T47D (cell line): ENCODE measurements at regions not wholly inside any gene's neighbourhood (a gene's known extent, or its start where the extent isn't known, plus 50 kb on each side); places are given as distances from the start of the nearest gene placed in this dataset.

Experiments used
- DNase-seq, 2 experiments: peaks; one replicate each; pipeline versions ENCODE4 v3.0.0 to v3.0.0-alpha.2; 2011 to 2012; ENCODE audit warnings: low read depth in 1 of 2, low spot score in 1 of 2
- JUND ChIP-seq: IDR thresholded peaks from 2 replicates; pipeline ENCODE4 v1.6.1; 2012; ENCODE audit warnings: low read depth
- in situ Hi-C: cut with HindIII; loops from 2 replicates; pipeline ENCODE4 v1.10.0; 2016; ENCODE audit warnings: low sequenced_read_pairs, low pct_unique_long_range_greater_than_20kb

DNA sequence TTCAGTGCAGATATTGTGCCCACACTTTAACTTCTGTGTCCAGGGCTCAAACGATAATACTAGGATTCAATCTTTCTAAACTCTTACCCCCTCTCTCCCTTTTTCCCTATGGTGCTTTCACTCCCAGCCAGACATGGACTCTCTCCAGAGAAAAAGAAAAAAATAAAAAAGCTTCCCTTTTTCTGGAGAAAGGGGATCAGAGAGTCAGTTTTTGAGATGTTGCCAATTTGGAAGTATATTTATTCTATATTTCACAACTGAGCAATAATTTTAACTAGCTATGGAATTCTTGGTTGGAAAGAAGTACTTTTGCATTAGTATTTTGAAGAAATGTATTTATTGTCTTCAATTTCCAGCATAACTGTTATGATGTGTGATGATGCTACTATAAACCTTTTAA, 72.2 kb upstream of the ZFP64 start:
- in situ Hi-C loops: no loop called here
- DNase-seq: no peak
- no peak for TF ChIP-seq JUND

DNA sequence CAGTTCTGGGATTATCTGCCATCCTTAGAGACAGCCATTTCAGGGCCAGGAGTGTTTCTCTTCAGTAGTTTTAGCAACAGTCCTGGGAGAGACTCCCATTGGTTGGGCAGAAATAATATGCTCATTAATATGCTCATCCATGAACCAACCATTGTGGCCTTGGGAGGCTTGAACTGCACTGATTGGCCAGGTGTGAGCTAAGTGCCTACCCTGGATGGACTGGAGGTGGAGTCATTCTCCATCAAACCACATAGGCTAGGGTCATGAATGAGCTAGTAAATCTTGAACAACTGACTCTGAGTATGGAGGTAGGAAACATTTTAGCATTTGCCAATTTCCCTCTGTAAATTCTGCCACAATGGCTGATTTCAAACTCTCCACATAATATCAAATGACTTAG, 70.2 kb upstream of the ZFP64 start:
- in situ Hi-C loops: no loop called here
- no peak for DNase-seq
- TF ChIP-seq JUND: no peak

DNA sequence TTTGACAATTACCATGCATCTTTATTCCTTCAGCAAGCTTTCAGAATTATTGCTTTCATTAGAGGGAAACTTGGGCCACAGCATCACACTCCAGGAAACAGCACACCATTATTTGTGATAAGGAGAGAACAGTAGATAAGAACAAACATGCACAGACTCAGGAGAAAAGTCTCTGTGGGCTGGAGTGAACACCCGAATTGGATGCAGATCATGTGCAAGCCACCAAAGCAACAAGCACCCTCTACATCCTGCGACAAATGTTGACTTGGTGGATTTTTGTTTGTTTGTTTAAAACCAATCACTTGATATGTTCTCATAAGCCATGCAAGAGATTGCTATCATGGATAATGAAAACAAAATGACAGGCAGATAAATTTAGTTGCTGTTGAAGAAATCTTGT, 67.7 kb upstream of the ZFP64 start:
- in situ Hi-C loops: no loop called here
- DNase-seq: no peak
- no peak for TF ChIP-seq JUND

DNA sequence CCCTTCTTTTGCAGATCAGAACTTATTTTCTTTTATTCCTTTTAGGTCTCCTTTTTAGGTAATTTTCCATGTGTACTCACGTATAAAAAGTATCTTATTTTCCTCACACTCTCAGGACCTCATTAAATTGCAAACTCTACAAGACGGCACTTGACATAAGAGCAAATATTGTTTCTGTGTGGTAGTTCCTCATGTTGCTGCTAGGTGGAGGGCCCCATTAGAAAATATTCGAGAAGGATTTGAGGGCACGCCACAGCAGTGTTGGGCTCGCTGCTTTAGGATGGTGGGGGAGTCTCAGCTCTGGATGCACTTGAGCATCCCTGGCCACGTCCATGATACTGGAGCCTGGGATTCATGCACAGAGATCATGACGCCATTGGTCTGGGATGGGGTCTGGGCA, 64.9 kb upstream of the ZFP64 start:
- in situ Hi-C loops: no loop called here
- no peak for DNase-seq
- TF ChIP-seq JUND: no peak

DNA sequence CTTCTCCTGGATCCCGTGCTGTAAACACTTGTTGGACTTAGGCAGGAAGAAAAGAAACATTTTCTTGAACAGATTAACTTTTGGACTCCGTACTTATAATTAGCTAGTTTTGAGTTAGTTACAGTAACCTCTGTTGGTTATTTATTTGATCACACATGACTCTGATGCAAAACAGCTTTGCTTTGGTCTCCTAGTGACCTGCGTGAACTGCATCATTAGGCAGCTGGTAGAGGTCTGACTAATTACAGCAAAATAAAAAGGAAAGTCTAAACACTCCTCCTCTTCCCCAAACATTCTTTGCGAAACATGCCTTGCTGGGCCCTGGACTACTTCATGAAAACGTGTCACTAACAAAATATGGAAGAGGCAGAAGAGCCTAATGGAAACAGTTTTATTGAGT, 61.1 kb upstream of the ZFP64 start:
- in situ Hi-C loops: no loop called here
- DNase-seq: no peak
- TF ChIP-seq JUND: no peak

DNA sequence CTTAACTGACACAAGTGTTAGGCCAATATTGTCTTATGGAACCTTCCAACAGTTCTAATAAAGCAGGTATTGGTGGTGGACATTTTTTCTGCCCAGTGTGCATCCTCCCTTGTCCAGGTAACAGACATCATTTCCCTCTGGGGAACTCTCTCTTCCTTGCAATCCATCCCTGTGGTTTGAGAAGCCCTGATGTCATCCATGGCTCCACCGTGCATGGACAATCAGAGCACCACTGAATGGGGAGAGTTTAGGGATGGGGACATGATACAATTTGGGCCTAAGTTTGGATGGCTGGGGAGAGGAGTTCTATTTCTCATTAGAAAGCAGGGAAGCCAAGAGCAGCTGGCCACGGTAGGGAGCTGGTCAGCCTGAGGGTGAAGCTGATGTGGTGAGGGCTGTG, 60.2 kb upstream of the ZFP64 start:
- no peak for DNase-seq
- in situ Hi-C loops: no loop called here
- TF ChIP-seq JUND: no peak

DNA sequence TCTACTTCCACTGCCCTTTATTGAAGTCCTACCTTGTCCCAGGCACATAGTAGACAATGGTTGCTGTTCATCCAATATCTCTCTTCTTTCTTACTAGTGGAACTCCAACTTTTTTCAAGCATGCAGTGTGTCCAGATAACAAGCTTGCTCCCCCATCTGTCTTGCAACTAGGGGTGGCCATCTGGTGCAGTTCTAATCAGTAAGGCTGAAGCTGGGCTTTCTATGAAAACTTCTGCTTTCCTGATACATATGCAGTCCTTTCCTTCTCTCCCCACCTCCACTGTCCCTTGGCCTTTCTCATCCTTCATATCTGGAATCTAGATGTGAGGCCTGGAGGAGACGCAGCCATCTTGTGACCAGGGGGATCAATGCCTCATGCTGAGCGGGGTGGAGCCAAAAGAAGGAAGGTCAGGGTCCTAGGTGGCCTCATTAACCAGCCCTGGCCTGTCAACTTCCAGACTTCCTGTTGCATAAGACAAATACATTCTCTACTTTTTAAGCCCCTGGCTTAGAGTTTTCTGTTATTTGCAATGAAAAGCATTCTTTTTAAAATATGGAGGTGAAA, 59.6 kb upstream of the ZFP64 start:
- in situ Hi-C loops: no loop called here
- no peak for DNase-seq

DNA sequence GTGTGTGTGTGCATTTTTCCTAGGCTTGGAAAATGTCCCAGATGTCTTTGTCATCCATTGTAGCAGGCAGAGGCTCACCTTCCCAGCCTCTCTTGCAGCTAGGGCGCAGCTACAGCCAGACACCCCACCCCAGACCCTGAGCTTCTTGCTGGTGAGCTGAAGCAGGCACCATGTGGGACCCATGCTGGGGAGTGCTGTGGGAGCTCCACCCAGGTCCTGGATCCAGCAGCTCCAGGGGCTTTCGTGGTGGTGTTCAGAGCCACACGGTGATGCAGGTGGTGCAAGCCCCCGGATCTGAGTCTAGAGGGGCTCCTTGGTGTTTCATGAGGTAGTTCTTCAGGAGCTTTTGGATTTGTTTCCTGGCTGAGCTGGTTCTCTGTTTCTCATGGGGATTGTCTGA, 56.0 kb upstream of the ZFP64 start:
- no peak for DNase-seq
- in situ Hi-C loops: no loop called here
- no peak for TF ChIP-seq JUND

More for the DNA sequence above, 59.6 kb upstream of the ZFP64 start:
- no peak for TF ChIP-seq JUND

DNA sequence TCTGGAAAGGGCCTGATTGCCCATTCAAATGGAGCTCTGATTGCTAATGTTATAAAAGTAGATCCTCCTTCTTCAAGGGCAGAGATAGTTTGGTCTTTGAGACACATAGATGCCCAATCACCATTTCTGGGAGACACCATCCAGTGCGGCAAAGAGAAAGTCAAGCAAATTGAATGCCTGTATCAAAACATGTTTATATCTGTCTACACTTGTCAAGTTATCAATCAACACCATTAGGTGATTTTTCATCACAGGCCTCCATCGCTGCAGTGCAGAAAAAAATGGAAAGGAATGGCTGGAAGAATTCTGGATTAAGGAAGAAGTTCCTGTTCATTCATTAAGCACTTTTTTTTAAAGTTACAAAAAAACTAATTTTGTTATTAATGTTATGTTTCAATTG, 54.8 kb upstream of the ZFP64 start:
- DNase-seq: no peak
- in situ Hi-C loops: no loop called here
- no peak for TF ChIP-seq JUND

DNA sequence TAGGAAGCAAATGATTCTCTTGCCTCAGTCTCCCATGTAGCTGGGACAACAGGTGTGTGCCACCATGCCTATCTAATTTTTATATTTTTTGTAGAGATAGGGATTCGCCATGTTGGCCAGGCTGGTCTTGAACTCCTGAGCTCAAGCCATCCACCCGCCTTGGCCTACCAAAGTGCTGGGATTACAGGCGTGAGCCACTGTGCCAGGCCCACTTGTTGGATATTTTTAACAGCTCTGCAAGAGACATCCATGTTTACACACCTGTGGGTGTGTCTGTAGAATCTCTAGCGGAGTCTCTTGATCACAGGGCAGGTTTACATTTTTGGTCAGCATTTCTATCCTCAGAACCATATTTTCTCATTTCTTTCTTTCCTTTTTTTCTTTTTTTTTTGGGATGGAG, 53.1 kb upstream of the ZFP64 start:
- DNase-seq: no peak
- TF ChIP-seq JUND: no peak
- in situ Hi-C loops: no loop called here

DNA sequence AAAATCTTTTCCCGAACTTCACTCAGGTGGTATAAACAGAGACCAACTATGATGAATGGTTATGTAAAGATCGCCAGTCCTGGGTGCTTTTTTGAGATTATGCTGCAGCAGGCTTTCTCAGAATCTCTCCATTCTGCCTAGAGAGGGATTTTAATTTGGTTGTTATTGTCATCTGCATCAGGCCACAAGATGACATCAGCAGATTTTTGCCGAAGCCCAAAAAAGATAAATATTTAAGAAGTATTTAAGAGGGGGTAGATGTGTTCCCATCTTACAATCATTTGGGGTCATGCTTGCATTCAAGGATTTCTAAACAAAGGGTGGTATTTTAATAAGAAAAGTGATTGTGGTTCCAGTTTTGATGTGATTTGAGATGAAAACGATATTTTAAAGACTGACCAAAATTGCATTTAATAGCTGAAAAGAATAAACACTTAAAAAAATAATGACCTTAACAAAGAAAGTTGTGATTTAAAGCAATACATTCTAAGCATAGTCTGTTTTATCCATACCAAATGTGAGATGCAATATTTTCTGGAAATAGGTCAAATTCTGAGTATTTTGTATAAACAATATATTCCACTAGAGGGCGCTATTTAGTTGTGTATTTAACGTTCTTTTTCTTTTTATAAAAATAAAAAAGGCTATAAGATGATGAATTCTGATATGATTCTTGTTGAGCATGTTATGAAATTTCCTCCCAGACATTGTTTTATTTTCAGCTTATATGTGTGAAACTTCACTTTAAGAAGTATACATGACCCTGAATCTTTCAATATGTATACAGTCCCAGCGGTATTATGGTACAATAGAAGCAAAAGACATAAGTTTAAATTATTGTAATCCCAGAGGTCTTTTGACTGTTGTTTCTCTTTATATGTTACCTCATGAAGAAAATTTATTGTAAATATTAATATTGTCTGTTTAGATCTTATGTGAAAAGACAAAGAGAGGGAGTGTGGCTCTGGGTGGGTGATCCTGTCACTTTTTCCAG, 51.0 kb upstream of the ZFP64 start:
- TF ChIP-seq JUND: no peak
- no peak for DNase-seq
- in situ Hi-C loops: no loop called here
